H9 (cell line): ENCODE measurements at regions not wholly inside any gene's neighbourhood (a gene's known extent, or its start where the extent isn't known, plus 50 kb on each side); places are given as distances from the start of the nearest gene placed in this dataset.

Experiments
- DNase-seq: peaks from one replicate; pipeline ENCODE4 v3.0.0-alpha.2; 2017
- H2AFZ ChIP-seq: one replicate; pipeline ENCODE4 v1.6.1; 2013; ENCODE audit warnings: mild to moderate bottlenecking, low read length, control low read depth, moderate library complexity
- H2AK5ac ChIP-seq: 2 replicates; pipeline ENCODE4 v1.6.1; 2013; ENCODE audit warnings: low read length, control low read depth, mixed read lengths; ENCODE audit not compliant: insufficient read length
- H2BK120ac ChIP-seq: one replicate; pipeline ENCODE4 v1.6.1; 2013; ENCODE audit warnings: low read depth, mild to moderate bottlenecking, low read length, control low read depth, inconsistent platforms; ENCODE audit not compliant: poor library complexity, severe bottlenecking
- H2BK12ac ChIP-seq: 2 replicates; pipeline ENCODE4 v1.6.1; 2013; ENCODE audit warnings: low read length, control low read depth, mixed read lengths, low read depth; ENCODE audit not compliant: insufficient read length
- H2BK15ac ChIP-seq: 2 replicates; pipeline ENCODE4 v1.6.1; 2013; ENCODE audit warnings: low read depth, low read length, control low read depth
- H2BK20ac ChIP-seq: one replicate; pipeline ENCODE4 v1.6.1; 2013; ENCODE audit warnings: low read depth, mild to moderate bottlenecking, low read length, control low read depth, inconsistent platforms; ENCODE audit not compliant: poor library complexity, severe bottlenecking
- H2BK5ac ChIP-seq: 2 replicates; pipeline ENCODE4 v1.6.1; 2013; ENCODE audit warnings: low read length, control low read depth, mixed read lengths; ENCODE audit not compliant: insufficient read length
- H3K14ac ChIP-seq: 2 replicates; pipeline ENCODE4 v1.6.1; 2013; ENCODE audit warnings: low read length, control low read depth; ENCODE audit not compliant: insufficient read depth
- H3K18ac ChIP-seq: 2 replicates; pipeline ENCODE4 v1.6.1; 2013; ENCODE audit warnings: low read depth, mild to moderate bottlenecking, mixed read lengths, low read length, control low read depth; ENCODE audit not compliant: insufficient read length
- H3K23ac ChIP-seq: 2 replicates; pipeline ENCODE4 v1.6.1; 2013; ENCODE audit warnings: low read length, control low read depth, mixed read lengths, low read depth; ENCODE audit not compliant: insufficient read length
- H3K23me2 ChIP-seq: 2 replicates; pipeline ENCODE4 v1.6.1; 2013; ENCODE audit warnings: low read depth, mild to moderate bottlenecking, mixed read lengths, low read length, control low read depth; ENCODE audit not compliant: insufficient read length, poor library complexity, severe bottlenecking
- H3K27ac ChIP-seq: 2 replicates; pipeline ENCODE4 v1.5.1; 2013; ENCODE audit warnings: low read length, control low read depth, mixed read lengths, low read depth; ENCODE audit not compliant: insufficient read length
- H3K27me3 ChIP-seq: 2 replicates; pipeline ENCODE4 v1.6.1; 2013; ENCODE audit warnings: low read length, control low read depth, inconsistent platforms; ENCODE audit not compliant: insufficient read depth
- H3K4ac ChIP-seq: 2 replicates; pipeline ENCODE4 v1.6.1; 2013; ENCODE audit warnings: low read depth, mild to moderate bottlenecking, control low read depth, inconsistent platforms, low read length, moderate library complexity
- H3K4me1 ChIP-seq: 2 replicates; pipeline ENCODE4 v1.6.1; 2013; ENCODE audit warnings: low read length, control low read depth, inconsistent platforms; ENCODE audit not compliant: insufficient read depth
- H3K4me2 ChIP-seq: 2 replicates; pipeline ENCODE4 v1.6.1; 2013; ENCODE audit warnings: low read length, control low read depth, mixed read lengths; ENCODE audit not compliant: insufficient read length, insufficient read depth
- H3K56ac ChIP-seq: 2 replicates; pipeline ENCODE4 v1.6.1; 2013; ENCODE audit warnings: low read depth, mild to moderate bottlenecking, mixed read lengths, low read length, control low read depth; ENCODE audit not compliant: insufficient read length
- H3K79me1 ChIP-seq: 2 replicates; pipeline ENCODE4 v1.6.1; 2013; ENCODE audit warnings: low read depth, mild to moderate bottlenecking, moderate library complexity, low read length, control low read depth, inconsistent platforms; ENCODE audit not compliant: insufficient read depth, poor library complexity, severe bottlenecking
- H3K79me2 ChIP-seq: 2 replicates; pipeline ENCODE4 v1.6.1; 2013; ENCODE audit warnings: low read length, control low read depth, inconsistent platforms; ENCODE audit not compliant: insufficient read depth
- H3K9ac ChIP-seq: 2 replicates; pipeline ENCODE4 v1.6.1; 2013; ENCODE audit warnings: low read length, control low read depth, mixed read lengths; ENCODE audit not compliant: insufficient read length; ENCODE audit errors: extremely low read depth
- H3K9me3 ChIP-seq: one replicate; pipeline ENCODE4 v1.6.1; 2013; ENCODE audit warnings: low read depth, low read length, inconsistent platforms; ENCODE audit not compliant: control insufficient read depth
- H3T11ph ChIP-seq: one replicate; pipeline ENCODE4 v1.6.1; 2013; ENCODE audit warnings: mild to moderate bottlenecking, low read length, control low read depth, inconsistent platforms
- H4K20me1 ChIP-seq: one replicate; pipeline ENCODE4 v1.6.1; 2013; ENCODE audit not compliant: control insufficient read depth, insufficient read length, insufficient read depth
- H4K5ac ChIP-seq: 2 replicates; pipeline ENCODE4 v1.6.1; 2013; ENCODE audit warnings: low read depth, mild to moderate bottlenecking, mixed read lengths, low read length, control low read depth; ENCODE audit not compliant: insufficient read length
- H4K8ac ChIP-seq: replicated peaks from 2 replicates; pipeline ENCODE4 v1.6.1; 2013; ENCODE audit warnings: low read length, control low read depth, mixed read lengths, low read depth; ENCODE audit not compliant: insufficient read length
- H4K91ac ChIP-seq: 2 replicates; pipeline ENCODE4 v1.6.1; 2013; ENCODE audit warnings: low read depth, mild to moderate bottlenecking, moderate library complexity, mixed read lengths, low read length, control low read depth; ENCODE audit not compliant: insufficient read length
- H3K27ac Mint-ChIP-seq, 3 experiments: 2 replicates in 2 of 3; 3 replicates in 1 of 3; pipeline ENCODE4 v1.8.0; 2020 to 2021; ENCODE audit warnings: mixed read lengths in 3 of 3, mild to moderate bottlenecking in 1 of 3, moderate library complexity in 1 of 3
- H3K27me3 Mint-ChIP-seq: 2 replicates; pipeline ENCODE4 v1.8.0; 2021; ENCODE audit warnings: low read depth, mild to moderate bottlenecking, moderate library complexity, mixed read lengths
- H3K36me3 Mint-ChIP-seq, 3 experiments: 2 replicates in 2 of 3; 3 replicates in 1 of 3; pipeline ENCODE4 v1.8.0; 2020 to 2021; ENCODE audit warnings: low read depth in 3 of 3, mixed read lengths in 3 of 3; ENCODE audit not compliant: insufficient read depth in 1 of 3
- H3K4me1 Mint-ChIP-seq, 2 experiments: 2 replicates each; pipeline ENCODE4 v1.8.0; 2020; ENCODE audit warnings: mixed read lengths in 2 of 2
- H3K4me3 Mint-ChIP-seq, 2 experiments: 2 replicates in 1 of 2; 3 replicates in 1 of 2; pipeline ENCODE4 v1.8.0; 2020 to 2021; ENCODE audit warnings: mild to moderate bottlenecking in 2 of 2, mixed read lengths in 2 of 2, moderate library complexity in 1 of 2
- H3K9me3 Mint-ChIP-seq, 2 experiments: 2 replicates in 1 of 2; 3 replicates in 1 of 2; pipeline ENCODE4 v1.8.0; 2020; ENCODE audit warnings: mild to moderate bottlenecking in 2 of 2, mixed read lengths in 2 of 2, moderate library complexity in 1 of 2
- CTCF ChIP-seq: fragments of 200-600 bp; sonication (generic); conservative IDR thresholded peaks from 3 replicates; pipeline ENCODE4 v1.8.0; 2021; ENCODE audit warnings: antibody characterized with exemption, mild to moderate bottlenecking
- WGBS: extraction: QIAGEN DNeasy Blood & Tissue Kit; methylation state at CpG from one replicate; pipeline ENCODE4 v1.1.7; 2013; ENCODE audit warnings: missing lambda C conversion rate, low lambda C conversion rate, mixed read lengths; ENCODE audit not compliant: insufficient read length; ENCODE audit errors: extremely low coverage; 5-methylcytosine and 5-hydroxymethylcytosine counted together

- Histone ChIP-seq H3K27me3 (no peaks in the 10 kb centered on the region), H3K56ac (no peak overlapping the region), H4K5ac (no peak overlapping the region), H2BK20ac (no peak overlapping the region), H3K18ac (no peak overlapping the region), H3K4me1 (no peaks in the 10 kb centered on the region), H3K79me2 (no peaks in the 10 kb centered on the region), H3T11ph (no peak overlapping the region), H3K14ac (no peak overlapping the region), H2BK12ac (no peak overlapping the region), H2AK5ac (no peak overlapping the region), H3K9ac (no peak overlapping the region), H3K79me1 (no peaks in the 10 kb centered on the region), H2BK15ac (no peak overlapping the region), H2BK5ac (no peak overlapping the region), H3K4ac (no peak overlapping the region), H4K91ac (no peak overlapping the region), H3K23me2 (no peaks in the 10 kb centered on the region), H2BK120ac (no peak overlapping the region), H3K23ac (no peak overlapping the region), H3K27ac (no peak overlapping the region), H3K4me2 (no peak overlapping the region), H4K20me1 (no peaks in the 10 kb centered on the region), H3K9me3 (no peaks in the 10 kb centered on the region), H4K8ac (no peak overlapping the region), H2AFZ (no peak overlapping the region)
- H3K9me3 Mint-ChIP-seq, result peaks cover 14 to 22% of the 10 kb centered on the region in 2 experiments
- no peak for TF ChIP-seq CTCF
- DNase-seq, result no peak
- no peak overlapping the region for H3K27ac Mint-ChIP-seq
- H3K4me1 Mint-ChIP-seq, result peaks cover 13 to 21% of the 10 kb centered on the region in 2 experiments
- peaks cover 1% of the 10 kb centered on the region; the same call in 1 of the 2 replicates for H3K27me3 Mint-ChIP-seq
- WGBS, result no CpG with 5 or more reads among the region's 5 CpGs
- H3K4me3 Mint-ChIP-seq, result no peak overlapping the region
- H3K36me3 Mint-ChIP-seq, result peaks cover 9 to 17% (median 12%) of the 10 kb centered on the region in 3 experiments
Observed at GRCh38 chr3:55246033-55246432, 241.1 kb downstream of the WNT5A start.
